ENCODE measurements at regions not wholly inside any gene's neighbourhood (a gene's known extent, or its start where the extent isn't known, plus 50 kb on each side); places are given as distances from the start of the nearest gene placed in this dataset.
"Not testable (repeated sequence)": the region's sequence is repeated elsewhere in the genome, so short reads cannot be mapped to it uniquely, and the experiment has no call there.

- CTCF ChIA-PET, POLR2A ChIA-PET: not testable (repeated sequence)
Measured at GRCh38 chr4:183044924-183045640, 54.0 kb upstream of the WWC2 start.

- CTCF ChIA-PET: no interaction called here
Measured at GRCh38 chr4:183038436-183038835, 60.6 kb upstream of the WWC2 start.

GRCh38 chr4:183035726-183036415, 63.2 kb upstream of the WWC2 start:
- ChIA-PET POLR2A (no interaction called here), CTCF (no interaction called here)

More at GRCh38 chr4:183038436-183038835, 60.6 kb upstream of the WWC2 start:
- POLR2A ChIA-PET: no interaction called here

GRCh38 chr4:183035256-183035655, 63.8 kb upstream of the WWC2 start:
- ChIA-PET POLR2A (no interaction called here), CTCF (no interaction called here)

- CTCF ChIA-PET: interaction anchor here (1.3 kb wide), 1 partner anchor 42 kb away, joined by 3 read pairs; no protein-coding TSS in a partner anchor
- POLR2A ChIA-PET: no interaction called here
Measured at GRCh38 chr4:183030823-183031222, 68.2 kb upstream of the WWC2 start.

- ChIA-PET CTCF (interaction anchor here (1.3 kb wide), 1 partner anchor 43 kb away, joined by 3 read pairs; no protein-coding TSS in a partner anchor), POLR2A (no interaction called here)
Measured at GRCh38 chr4:183030309-183030708, 68.7 kb upstream of the WWC2 start.

- ChIA-PET CTCF (interaction anchor here (0.7 kb wide), 1 partner anchor 100 kb away, joined by 3 read pairs; no protein-coding TSS in a partner anchor), POLR2A (no interaction called here)
Measured at GRCh38 chr4:183029365-183029764, 69.7 kb upstream of the WWC2 start.

- POLR2A ChIA-PET: no interaction called here
- CTCF ChIA-PET: no interaction called here
Measured at GRCh38 chr4:183026701-183027100, 72.4 kb upstream of the WWC2 start.

GRCh38 chr4:183022617-183023016, 76.4 kb upstream of the WWC2 start:
- ChIA-PET CTCF (no interaction called here), POLR2A (no interaction called here)

GRCh38 chr4:183017962-183018361, 81.1 kb upstream of the WWC2 start:
- ChIA-PET CTCF (no interaction called here), POLR2A (no interaction called here)

GRCh38 chr4:183014361-183015084, 84.5 kb upstream of the WWC2 start:
- ChIA-PET POLR2A (no interaction called here), CTCF (no interaction called here)

GRCh38 chr4:183013730-183014002, 85.4 kb upstream of the WWC2 start:
- POLR2A ChIA-PET: no interaction called here
- CTCF ChIA-PET: no interaction called here

GRCh38 chr4:183012879-183013729, 86.0 kb upstream of the WWC2 start:
- CTCF ChIA-PET: no interaction called here
- POLR2A ChIA-PET: no interaction called here

- ChIA-PET CTCF (no interaction called here), POLR2A (no interaction called here)
Measured at GRCh38 chr4:183011213-183011907, 87.7 kb upstream of the WWC2 start.

- ChIA-PET POLR2A (no interaction called here), CTCF (no interaction called here)
Measured at GRCh38 chr4:183008492-183008891, 90.6 kb upstream of the WWC2 start.

- POLR2A ChIA-PET, CTCF ChIA-PET: not testable (repeated sequence)
Measured at GRCh38 chr4:183004370-183004769, 87.2 kb upstream of the DCTD start.

- CTCF ChIA-PET: no interaction called here
- POLR2A ChIA-PET: no interaction called here
Measured at GRCh38 chr4:182994171-182994570, 77.0 kb upstream of the DCTD start.

- ChIA-PET POLR2A (no interaction called here), CTCF (no interaction called here)
Measured at GRCh38 chr4:182978152-182978827, 61.1 kb upstream of the DCTD start.

- POLR2A ChIA-PET: no interaction called here
- CTCF ChIA-PET: interaction anchor here (1.1 kb wide), 1 partner anchor 287 kb away, joined by 4 read pairs; no protein-coding TSS in a partner anchor
Measured at GRCh38 chr4:182975806-182976205, 58.6 kb upstream of the DCTD start.
